GM23248 (cell line): ENCODE measurements at regions not wholly inside any gene's neighbourhood (a gene's known extent, or its start where the extent isn't known, plus 50 kb on each side); places are given as distances from the start of the nearest gene placed in this dataset.

Experiments
- DNase-seq: peaks from one replicate; pipeline ENCODE4 v3.0.0-alpha.2; 2015
- H2AFZ ChIP-seq: fragments of 200-600 bp; sonication (generic); 2 replicates; pipeline ENCODE4 v1.6.1; 2016; ENCODE audit warnings: antibody characterized with exemption
- H3F3A ChIP-seq: fragments of 200-600 bp; sonication (generic); 2 replicates; pipeline ENCODE4 v1.6.1; 2016; ENCODE audit warnings: mild to moderate bottlenecking, antibody characterized with exemption, mixed run types; ENCODE audit not compliant: insufficient read depth
- H3K27ac ChIP-seq: fragments of 200-600 bp; sonication (generic); 2 replicates; pipeline ENCODE4 v1.5.1; 2016; ENCODE audit warnings: mild to moderate bottlenecking
- H3K27me3 ChIP-seq: fragments of 200-600 bp; sonication (generic); replicated peaks from 2 replicates; pipeline ENCODE4 v1.6.1; 2016; ENCODE audit warnings: mild to moderate bottlenecking; ENCODE audit not compliant: insufficient read depth
- H3K36me3 ChIP-seq: fragments of 200-600 bp; sonication (generic); 2 replicates; pipeline ENCODE4 v1.6.1; 2016; ENCODE audit warnings: low read depth, mild to moderate bottlenecking
- H3K4me1 ChIP-seq: fragments of 200-600 bp; sonication (generic); 2 replicates; pipeline ENCODE4 v1.6.1; 2016; ENCODE audit warnings: mild to moderate bottlenecking; ENCODE audit not compliant: insufficient read depth
- H3K4me2 ChIP-seq: fragments of 200-600 bp; sonication (generic); one replicate; pipeline ENCODE4 v1.6.1; 2016; ENCODE audit warnings: mild to moderate bottlenecking; ENCODE audit not compliant: unreplicated experiment
- H3K4me3 ChIP-seq: fragments of 200-600 bp; sonication (generic); 2 replicates; pipeline ENCODE4 v1.5.1; 2016; ENCODE audit warnings: mild to moderate bottlenecking
- H3K79me2 ChIP-seq: fragments of 200-600 bp; sonication (generic); 2 replicates; pipeline ENCODE4 v1.6.1; 2016; ENCODE audit warnings: mild to moderate bottlenecking; ENCODE audit not compliant: insufficient read depth
- H3K9ac ChIP-seq: fragments of 200-600 bp; sonication (generic); 2 replicates; pipeline ENCODE4 v1.6.1; 2016; ENCODE audit warnings: mild to moderate bottlenecking
- H3K9me2 ChIP-seq: fragments of 200-600 bp; sonication (generic); 2 replicates; pipeline ENCODE4 v1.6.1; 2016; ENCODE audit warnings: mixed run types, mild to moderate bottlenecking, moderate library complexity; ENCODE audit not compliant: insufficient read depth
- H3K9me3 ChIP-seq: fragments of 200-600 bp; sonication (generic); one replicate; pipeline ENCODE4 v1.6.1; 2017; ENCODE audit warnings: low read depth
- H4K20me1 ChIP-seq: fragments of 200-600 bp; sonication (generic); 2 replicates; pipeline ENCODE4 v1.6.0; 2016; ENCODE audit not compliant: insufficient read depth
- EZH2 ChIP-seq: fragments of 200-600 bp; sonication (generic); IDR thresholded peaks from 2 replicates; pipeline ENCODE4 v1.6.1; 2018; ENCODE audit warnings: antibody characterized with exemption, mild to moderate bottlenecking; ENCODE audit not compliant: insufficient read depth, poor library complexity, severe bottlenecking
- EZH2phosphoT487 ChIP-seq: fragments of 200-600 bp; sonication (generic); IDR thresholded peaks from 2 replicates; pipeline ENCODE4 v1.6.1; 2018; ENCODE audit warnings: antibody characterized with exemption, moderate library complexity, mild to moderate bottlenecking, low read depth; ENCODE audit not compliant: insufficient read depth
- WGBS, 2 experiments: methylation state at CpG; one replicate each; pipeline ENCODE4 v1.1.6; 2015 to 2017; ENCODE audit warnings: low lambda C conversion rate in 2 of 2, low coverage in 1 of 2; ENCODE audit errors: missing lambda C conversion rate in 2 of 2; 5-methylcytosine and 5-hydroxymethylcytosine counted together
- in situ Hi-C: fragments of 300-500 bp; cut with MboI; formaldehyde crosslinking; loops from 2 replicates; pipeline ENCODE4 v1.15.0; 2020

DNA sequence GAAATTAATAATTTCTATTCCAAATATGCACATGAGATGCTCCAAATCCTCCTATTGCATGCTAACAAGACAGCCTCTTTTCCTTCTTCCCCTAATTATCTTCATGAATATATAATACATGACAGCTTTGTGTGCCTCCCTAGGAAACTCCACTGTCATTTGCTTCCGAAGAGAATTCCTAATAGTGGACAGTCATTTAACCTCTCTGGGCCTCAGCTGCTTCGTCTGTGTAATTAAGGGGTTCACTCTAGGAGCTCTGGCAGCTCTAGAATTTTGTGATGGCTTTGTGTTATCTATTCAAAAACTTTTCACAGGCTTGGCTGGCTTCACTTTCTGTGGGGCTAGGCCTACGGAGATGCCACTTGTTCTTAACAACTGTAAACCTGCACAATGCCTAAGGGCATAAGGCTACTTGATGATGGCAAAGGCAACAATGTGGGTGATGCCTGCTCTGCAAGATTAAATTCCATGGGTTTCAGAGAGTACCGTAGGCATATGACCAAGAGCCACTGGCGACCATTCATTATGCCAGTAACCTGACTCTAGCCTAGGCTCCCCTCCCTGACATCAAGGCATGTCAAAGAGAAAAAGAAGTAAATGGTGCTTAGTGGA is 333.8 kb upstream of the UMPS start:
- Histone ChIP-seq H3K27ac (no peak overlapping the region), H3K79me2 (no peaks in the 10 kb centered on the region), H3K36me3 (no peaks in the 10 kb centered on the region), H3K4me3 (no peak overlapping the region), H3F3A (no peaks in the 10 kb centered on the region), H3K9me2 (no peaks in the 10 kb centered on the region), H3K27me3 (no peaks in the 10 kb centered on the region), H3K4me1 (no peaks in the 10 kb centered on the region), H3K9ac (no peak overlapping the region), H3K4me2 (no peak overlapping the region), H4K20me1 (no peaks in the 10 kb centered on the region), H2AFZ (no peak overlapping the region), H3K9me3 (no peaks in the 10 kb centered on the region)
- in situ Hi-C loops, result no loop called here
- DNase-seq, result no peak
- TF ChIP-seq EZH2 (no peak), EZH2phosphoT487 (no peak)
- WGBS, 2 experiments, result 63 to 77% methylated on average over 5 of the region's 5 CpGs

DNA sequence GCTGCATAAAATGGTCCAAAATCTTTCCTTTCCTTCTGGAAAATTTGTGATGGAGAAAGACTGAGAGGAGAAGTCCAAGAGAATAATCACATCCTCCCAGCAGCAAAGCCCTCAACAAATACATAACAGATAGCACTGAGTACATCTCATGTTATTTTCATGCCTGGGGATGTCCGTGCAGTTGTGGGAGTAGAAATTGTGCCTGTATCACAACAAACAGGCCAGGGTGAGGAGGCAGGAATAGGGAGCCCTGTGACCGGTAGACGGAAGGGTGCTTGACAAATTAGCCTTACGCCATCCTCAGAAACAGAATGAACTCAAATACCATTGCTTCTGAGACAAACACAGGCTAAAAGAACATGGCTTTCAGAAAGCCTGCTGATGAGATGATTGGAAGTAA is 333.2 kb upstream of the UMPS start:
- H3F3A ChIP-seq, result no peaks in the 10 kb centered on the region
- WGBS, 2 experiments, result 78 to 86% methylated on average over 4 of the region's 4 CpGs
- TF ChIP-seq EZH2phosphoT487 (no peak), EZH2 (no peak)
- DNase-seq, result no peak
- no peak overlapping the region for H3K9ac ChIP-seq
- no peaks in the 10 kb centered on the region for H3K36me3 ChIP-seq
- H3K9me3 ChIP-seq, result no peaks in the 10 kb centered on the region
- H2AFZ ChIP-seq, result no peak overlapping the region
- H3K9me2 ChIP-seq, result no peaks in the 10 kb centered on the region
- H3K4me1 ChIP-seq, result no peaks in the 10 kb centered on the region
- H3K79me2 ChIP-seq, result no peaks in the 10 kb centered on the region
- H3K27ac ChIP-seq, result no peak overlapping the region
- in situ Hi-C loops, result no loop called here
- no peak overlapping the region for H3K4me3 ChIP-seq
- no peaks in the 10 kb centered on the region for H4K20me1 ChIP-seq
- no peaks in the 10 kb centered on the region for H3K27me3 ChIP-seq
- no peak overlapping the region for H3K4me2 ChIP-seq

DNA sequence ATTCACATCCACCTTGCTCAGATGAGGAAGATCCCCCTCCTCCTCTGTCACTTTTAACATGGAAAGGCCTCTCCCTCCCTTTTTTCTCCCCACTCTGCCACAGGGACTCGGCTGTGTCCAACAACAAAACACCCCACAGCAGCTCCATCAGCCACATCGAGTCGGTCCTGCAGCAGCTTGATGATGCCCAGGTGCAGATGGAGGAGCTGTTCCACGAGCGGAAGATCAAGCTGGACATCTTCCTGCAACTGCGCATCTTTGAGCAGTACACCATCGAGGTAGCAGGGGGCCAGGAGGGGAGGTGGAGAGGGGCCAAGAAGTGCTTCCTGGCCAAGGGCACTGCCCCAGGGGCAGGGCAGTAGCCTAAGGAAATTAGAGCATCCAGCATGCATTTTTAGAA is 331.7 kb upstream of the UMPS start:
- Histone ChIP-seq H3K79me2 (no peaks in the 10 kb centered on the region), H3K4me2 (no peak overlapping the region), H3F3A (no peaks in the 10 kb centered on the region), H2AFZ (no peak overlapping the region), H3K36me3 (no peaks in the 10 kb centered on the region), H3K9ac (no peak overlapping the region), H3K9me3 (no peaks in the 10 kb centered on the region), H3K27me3 (no peaks in the 10 kb centered on the region), H3K9me2 (no peaks in the 10 kb centered on the region), H3K4me1 (no peaks in the 10 kb centered on the region), H4K20me1 (no peaks in the 10 kb centered on the region), H3K27ac (no peak overlapping the region), H3K4me3 (no peak overlapping the region)
- no peak for TF ChIP-seq EZH2phosphoT487
- no peak for TF ChIP-seq EZH2
- DNase-seq, result no peak
- in situ Hi-C loops, result no loop called here
- WGBS, 2 experiments, result 81% methylated on average over 7 of the region's 7 CpGs

GRCh38 chr3:124401843-124402242 is 328.4 kb upstream of the UMPS start:
- H3K27ac ChIP-seq, result no peak overlapping the region
- 80 to 83% methylated on average over 2 of the region's 2 CpGs for WGBS, 2 experiments

GRCh38 chr3:124402791-124403190 is 327.5 kb upstream of the UMPS start:
- Histone ChIP-seq H2AFZ (no peak overlapping the region), H3K4me1 (no peaks in the 10 kb centered on the region), H3K27ac (no peak overlapping the region), H3K79me2 (no peaks in the 10 kb centered on the region), H3K36me3 (no peaks in the 10 kb centered on the region), H3F3A (no peaks in the 10 kb centered on the region), H3K4me2 (no peak overlapping the region), H3K27me3 (no peaks in the 10 kb centered on the region), H3K9ac (no peak overlapping the region), H3K4me3 (no peak overlapping the region), H4K20me1 (no peaks in the 10 kb centered on the region), H3K9me3 (no peaks in the 10 kb centered on the region), H3K9me2 (no peaks in the 10 kb centered on the region)
- no peak for TF ChIP-seq EZH2
- no peak for TF ChIP-seq EZH2phosphoT487
- DNase-seq, result no peak
- in situ Hi-C loops, result no loop called here
- 57 to 60% methylated on average over 4 of the region's 4 CpGs for WGBS, 2 experiments

More at GRCh38 chr3:124401843-124402242, 328.4 kb upstream of the UMPS start:
- Histone ChIP-seq H4K20me1 (no peaks in the 10 kb centered on the region), H3K4me3 (no peak overlapping the region), H3K9me3 (no peaks in the 10 kb centered on the region), H3K9ac (no peak overlapping the region), H2AFZ (no peak overlapping the region), H3K27me3 (no peaks in the 10 kb centered on the region), H3K9me2 (no peaks in the 10 kb centered on the region), H3K79me2 (no peaks in the 10 kb centered on the region), H3K36me3 (no peaks in the 10 kb centered on the region), H3K4me2 (no peak overlapping the region), H3F3A (no peaks in the 10 kb centered on the region), H3K4me1 (no peaks in the 10 kb centered on the region)
- no peak for DNase-seq
- no peak for TF ChIP-seq EZH2phosphoT487
- TF ChIP-seq EZH2, result no peak
- in situ Hi-C loops, result no loop called here
